ENCODE measurements at regions not wholly inside any gene's neighbourhood (a gene's known extent, or its start where the extent isn't known, plus 50 kb on each side); places are given as distances from the start of the nearest gene placed in this dataset.

DNA sequence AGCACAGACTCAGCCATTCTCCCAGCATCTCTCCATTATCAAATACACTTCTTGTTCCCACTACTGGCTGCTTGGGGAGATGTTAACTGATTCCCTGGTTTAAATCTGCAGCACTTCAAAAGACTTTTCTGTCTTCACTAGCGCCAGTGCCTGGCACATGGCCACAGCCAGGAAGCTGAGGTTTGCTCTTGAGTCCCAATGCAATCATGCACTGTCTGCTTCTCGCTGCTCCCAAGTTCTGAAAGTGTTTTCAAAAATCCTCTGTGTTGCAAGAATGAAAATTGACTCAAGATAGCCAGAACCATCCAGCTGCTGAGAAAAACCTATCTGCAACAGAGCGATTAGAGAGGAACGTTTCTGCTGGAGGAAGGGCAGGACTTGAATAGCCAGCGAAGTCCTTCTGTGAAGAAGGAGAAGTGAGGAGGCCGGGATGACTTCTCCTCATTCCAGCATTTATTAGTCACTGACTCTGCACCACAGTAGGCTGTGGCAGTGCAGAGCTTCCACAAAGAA is 358.4 kb upstream of the NR2F2 start:
- DNase-seq (ENCODE audit: low spot score) = no peak

DNA sequence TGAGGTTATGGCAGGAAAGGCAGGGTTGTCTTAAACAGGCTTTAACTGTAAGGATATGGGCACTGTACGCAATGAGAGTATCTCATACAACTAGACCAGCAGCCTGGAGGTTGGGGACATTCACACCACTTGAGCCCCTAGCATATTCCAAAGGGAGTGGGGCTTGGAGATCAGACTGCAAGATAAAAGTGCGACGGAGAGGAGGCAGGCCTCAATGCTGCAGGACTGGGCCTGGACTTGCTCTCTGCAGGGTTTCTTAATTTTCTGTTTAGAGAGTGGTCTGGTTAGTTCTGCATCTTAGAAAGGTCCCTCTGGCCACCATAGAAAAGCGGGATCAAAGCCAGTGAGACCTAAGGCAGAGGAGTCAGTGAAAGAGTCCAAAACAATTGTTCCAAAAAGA is 357.7 kb upstream of the NR2F2 start:
- no peak for DNase-seq (ENCODE audit: low spot score)

DNA sequence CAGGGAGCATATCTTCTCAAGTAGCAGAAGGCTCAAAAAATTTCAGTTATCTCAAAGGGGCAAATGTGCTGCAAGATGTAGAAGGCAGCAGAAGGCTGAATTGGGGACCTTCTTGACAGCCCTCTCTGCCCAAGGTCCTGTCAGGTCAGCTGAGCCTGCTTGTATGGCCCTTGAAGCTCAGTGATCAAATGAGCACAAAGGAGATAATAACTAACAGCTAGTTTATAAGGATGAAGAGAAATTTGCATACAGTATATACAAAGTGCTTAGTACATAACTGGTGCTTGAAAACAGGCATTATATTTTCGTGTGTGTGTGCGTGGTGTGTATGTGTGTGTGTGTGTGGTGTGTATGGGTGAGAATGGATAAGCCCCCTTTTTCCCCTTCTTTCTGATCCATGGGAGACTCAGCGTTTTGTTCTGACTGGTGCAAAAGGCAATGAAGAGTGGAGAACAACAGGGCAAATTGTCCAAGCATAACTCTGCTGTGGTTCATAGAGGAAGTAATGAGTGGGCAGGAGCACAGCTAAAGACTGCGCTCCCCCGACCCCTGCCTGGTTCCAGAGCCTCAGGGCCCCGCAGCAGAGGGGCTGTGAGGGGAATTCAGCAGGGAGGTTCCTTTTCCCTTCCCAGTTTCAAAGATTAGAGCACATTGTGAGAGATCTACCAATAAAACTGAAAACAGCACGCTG is 356.8 kb upstream of the NR2F2 start:
- DNase-seq (ENCODE audit: low spot score) = no peak

DNA sequence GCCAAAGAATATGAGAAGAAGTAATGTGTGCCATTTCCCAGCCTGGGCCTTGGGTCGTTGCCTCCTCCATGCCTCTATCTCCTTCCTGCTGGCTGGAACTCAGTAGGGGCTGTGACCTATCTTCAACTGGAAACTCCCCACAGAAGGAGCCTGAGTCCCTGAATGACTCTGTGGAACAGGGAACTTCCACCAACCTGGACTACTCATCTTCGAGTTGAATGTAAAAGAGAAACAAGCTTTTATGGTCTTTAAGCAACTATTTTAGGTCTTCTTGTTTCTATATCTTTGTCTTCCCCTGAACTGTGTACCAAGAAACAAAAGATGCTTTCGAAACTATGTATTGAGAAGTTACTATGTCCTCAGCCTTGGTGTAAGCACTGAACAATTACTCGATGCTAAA is 355.3 kb upstream of the NR2F2 start:
- DNase-seq (ENCODE audit: low spot score) = no peak

- DNase-seq (ENCODE audit: low spot score) = no peak
Measured at GRCh38 chr15:95979286-95979685, 351.2 kb upstream of the NR2F2 start.

DNA sequence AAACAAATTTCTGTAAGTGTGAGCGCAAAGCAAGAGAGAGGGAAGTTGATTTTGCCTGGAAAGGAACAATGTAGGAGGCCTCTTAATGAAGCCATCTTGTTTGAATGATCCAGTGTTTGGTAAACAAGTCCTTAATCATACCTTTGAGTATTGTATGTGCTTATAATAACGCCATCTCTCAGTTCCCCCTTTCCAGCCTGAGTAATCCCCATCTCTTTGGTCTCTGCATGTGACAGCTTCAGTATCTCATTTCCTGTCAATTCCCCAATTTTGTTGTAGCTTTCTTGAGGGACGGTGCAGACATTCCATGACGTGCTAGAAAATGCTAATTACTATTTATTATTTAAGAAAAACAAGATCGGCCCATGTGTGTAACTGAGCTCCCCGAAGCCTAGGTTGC is 349.3 kb upstream of the NR2F2 start:
- DNase-seq (ENCODE audit: low spot score) = no peak

DNA sequence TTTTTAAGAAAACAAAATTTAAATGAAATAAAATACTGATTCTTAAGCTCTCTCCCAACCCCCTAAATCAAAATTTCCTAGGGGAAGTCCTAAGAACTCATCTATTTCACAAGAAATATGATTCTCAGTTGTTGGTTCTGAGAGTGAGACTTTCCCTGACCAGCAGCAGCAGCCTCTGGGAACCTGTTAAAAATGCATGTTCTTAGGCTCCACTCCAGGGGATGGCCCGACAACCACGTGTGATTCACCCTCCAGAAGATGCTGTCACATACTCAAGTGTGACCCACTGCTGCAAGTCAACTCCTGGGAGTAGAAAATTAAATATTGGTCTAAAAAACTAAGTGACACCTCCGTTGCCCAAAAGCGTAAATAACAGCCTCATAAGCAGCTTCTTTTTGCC is 343.2 kb upstream of the NR2F2 start:
- no peak for DNase-seq (ENCODE audit: low spot score)

- DNase-seq (ENCODE audit: low spot score) = no peak
Measured at GRCh38 chr15:95987886-95988573, 342.5 kb upstream of the NR2F2 start.

DNA sequence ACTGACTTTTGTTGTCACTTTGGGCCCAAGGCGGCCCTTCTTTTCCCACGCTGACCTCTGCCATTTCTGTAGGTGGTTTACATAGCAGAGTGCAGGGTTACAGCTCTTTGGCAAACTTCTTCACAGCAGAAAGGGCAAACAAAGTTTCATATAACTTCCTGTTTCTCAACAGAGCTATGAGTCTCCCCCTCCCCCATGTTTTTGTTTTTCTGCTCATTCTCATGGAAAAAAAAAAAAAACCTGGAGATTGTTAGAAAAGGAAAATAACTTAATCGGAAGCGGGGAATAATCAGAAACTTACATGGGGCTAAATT is 342.0 kb upstream of the NR2F2 start:
- peak; percentile 23 for DNase-seq (ENCODE audit: low spot score)

DNA sequence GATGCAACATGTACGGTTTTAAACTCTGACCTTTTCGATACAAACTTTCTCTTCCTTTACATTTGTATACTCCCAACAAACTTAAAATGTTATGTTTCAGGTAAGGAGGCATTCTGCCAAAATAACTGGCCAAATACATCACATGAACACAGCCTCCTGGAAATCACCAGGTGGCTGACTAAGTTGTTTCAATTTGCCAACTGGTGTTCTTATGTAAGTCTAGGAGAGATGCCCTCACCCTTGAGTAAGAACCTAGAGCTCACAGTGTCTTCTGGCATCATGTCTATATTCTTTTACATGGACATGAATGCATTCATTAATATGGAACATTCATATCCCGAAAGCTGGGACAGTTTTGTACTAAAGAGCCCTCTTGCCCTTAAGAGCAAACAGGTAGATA is 341.1 kb upstream of the NR2F2 start:
- no peak for DNase-seq (ENCODE audit: low spot score)

GRCh38 chr15:95990833-95991232 is 339.7 kb upstream of the NR2F2 start:
- no peak for DNase-seq (ENCODE audit: low spot score)

DNA sequence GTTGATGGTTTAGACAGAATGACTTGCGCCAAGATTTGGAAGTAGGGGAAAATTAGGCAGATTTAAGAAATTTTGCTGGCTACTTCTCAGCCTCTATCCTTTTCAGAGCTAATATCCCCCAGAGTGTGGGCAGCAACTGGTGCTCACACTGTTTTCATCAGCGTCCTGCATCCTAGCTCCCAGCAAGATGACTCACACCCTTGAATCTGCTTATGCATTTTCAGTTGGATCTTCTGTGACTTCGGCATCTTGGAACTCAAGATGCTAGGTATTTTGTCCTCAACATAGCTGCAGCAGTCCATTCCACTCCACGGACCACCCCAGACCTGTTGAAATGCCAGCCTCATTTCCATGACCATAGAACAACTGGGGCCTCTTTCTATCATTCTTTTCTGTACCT is 336.1 kb upstream of the NR2F2 start:
- no peak for DNase-seq (ENCODE audit: low spot score)

DNA sequence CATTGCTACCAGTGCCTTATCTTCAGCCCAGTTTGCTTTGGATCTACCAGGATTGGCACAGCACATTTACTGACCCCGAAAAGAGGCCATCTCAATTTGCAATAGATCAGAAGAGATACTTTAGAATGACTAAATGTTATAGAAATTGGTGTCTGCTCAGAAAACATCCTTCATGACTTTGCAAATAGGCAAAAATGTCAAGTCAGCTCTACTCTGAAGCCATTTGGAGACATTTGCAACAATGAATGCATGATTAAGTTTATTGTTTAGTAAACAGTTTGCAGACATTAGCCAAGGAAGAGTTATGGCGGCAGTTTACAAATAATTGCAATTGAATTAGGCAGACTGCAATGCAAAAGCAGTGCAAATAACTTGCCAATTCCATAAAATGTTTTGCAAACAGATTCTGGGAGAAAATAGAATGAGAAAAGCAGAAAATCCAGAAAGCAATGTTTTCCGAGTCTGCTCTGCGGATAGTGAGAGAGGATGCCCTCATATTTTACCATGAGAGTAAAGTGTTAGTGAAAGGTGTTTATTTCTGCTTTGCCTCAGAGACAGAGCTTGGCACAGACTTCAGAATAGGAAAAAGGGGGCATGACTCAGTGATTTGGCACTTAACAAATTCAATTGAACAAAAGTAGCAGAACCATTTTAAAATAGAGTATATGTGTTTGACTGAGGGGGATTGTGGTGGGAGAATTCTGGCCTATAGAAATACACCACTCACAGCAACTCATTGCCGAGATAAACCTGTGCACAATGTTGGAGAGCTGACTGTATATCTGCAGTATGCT is 334.9 kb upstream of the NR2F2 start:
- no peak for DNase-seq (ENCODE audit: low spot score)

DNA sequence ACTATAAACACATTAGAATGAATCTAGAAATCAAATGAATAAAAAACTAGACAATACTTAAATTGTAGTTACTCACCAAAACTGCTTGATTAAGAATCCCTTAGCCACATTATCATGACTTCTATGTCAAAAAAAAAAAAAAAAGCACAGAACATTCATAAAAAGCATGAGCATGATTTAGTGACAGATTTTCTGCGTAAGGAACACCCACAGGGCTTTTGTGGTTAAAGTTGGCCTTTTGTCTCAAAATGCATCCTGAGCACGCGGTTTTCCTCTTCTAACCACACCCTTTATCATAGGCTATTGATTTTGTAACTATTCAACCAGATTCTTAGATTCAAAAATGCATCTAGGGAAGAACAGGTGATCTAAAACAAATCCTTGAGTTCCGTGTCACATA is 334.0 kb upstream of the NR2F2 start:
- DNase-seq (ENCODE audit: low spot score) = no peak

- DNase-seq (ENCODE audit: low spot score) = no peak
Measured at GRCh38 chr15:95998935-95999334, 331.6 kb upstream of the NR2F2 start.

GRCh38 chr15:96002890-96003859 is 327.3 kb upstream of the NR2F2 start:
- no peak for DNase-seq (ENCODE audit: low spot score)

DNA sequence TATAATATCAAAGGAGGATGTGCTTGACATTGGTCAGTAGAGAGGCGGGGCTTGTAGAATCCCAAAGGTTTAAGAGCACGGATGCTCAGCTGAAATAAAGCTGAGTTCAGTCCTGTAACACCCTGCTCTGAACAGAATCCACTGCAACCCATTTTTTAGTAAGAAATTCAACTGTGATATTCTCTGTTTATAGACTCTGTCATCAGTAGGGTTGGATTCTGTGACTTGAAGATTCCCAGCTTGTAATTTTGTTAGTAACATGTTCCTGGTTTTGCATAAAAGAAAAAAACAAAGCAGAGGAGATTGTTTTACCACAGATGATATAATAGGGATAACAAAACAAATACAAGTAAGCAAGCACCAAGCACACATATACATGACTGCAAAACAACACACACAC is 324.6 kb upstream of the NR2F2 start:
- no peak for DNase-seq (ENCODE audit: low spot score)

DNA sequence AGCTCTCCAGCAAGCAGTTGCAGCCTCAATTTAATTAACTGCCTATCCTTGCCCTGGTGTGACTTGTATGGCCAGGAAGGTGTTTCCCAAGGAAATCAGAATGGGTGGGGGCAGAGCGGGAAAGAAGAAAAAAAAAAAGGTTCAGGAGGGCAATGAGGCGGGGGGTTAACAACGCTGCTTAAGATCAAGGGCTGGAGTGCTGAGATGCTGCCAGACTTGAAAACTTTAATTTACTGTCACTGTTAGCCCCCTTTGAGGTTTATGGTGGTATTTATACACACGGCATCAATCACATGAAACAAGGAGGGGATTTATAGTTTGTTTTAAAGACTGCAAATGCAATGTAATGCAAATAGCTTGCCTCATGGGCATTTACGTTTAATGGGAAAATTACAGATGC is 319.4 kb upstream of the NR2F2 start:
- DNase-seq (ENCODE audit: low spot score) = no peak

DNA sequence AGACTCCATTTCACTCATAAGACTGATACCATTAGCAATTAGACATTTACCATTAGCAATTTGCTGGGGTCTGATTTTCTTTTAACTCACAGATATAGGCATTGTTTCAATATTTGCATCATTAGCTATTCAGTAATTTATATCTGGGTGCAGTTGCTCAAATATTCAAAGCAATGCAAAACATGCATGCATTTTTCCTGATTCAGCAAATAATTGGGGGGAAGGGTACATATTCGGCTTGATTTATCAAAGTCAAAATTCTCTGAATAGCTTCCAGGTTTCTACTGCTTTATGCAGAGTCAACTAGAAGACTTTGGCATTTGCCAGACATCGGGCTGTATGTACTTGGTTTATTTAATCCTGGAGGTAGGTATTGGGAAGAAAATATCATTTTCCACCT is 315.6 kb upstream of the NR2F2 start:
- no peak for DNase-seq (ENCODE audit: low spot score)

DNA sequence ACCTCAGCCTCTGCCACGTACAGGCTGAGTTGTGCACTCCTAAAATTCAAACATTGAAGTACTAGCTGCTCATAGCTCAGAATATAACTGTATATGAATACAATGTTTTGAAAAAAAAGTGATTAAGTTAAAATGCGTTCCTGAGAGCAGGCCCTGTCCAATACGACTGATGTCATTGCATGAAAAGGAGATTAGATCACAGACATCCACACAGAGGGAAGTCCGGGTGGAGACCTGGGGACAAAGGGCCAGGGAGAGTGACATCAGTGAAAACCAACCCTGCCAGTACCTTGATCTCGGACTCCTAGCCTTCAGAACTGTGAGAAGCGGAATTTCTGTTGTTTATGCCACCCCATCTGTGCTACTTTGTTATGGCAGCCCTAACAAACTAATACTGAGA is 311.4 kb upstream of the NR2F2 start:
- DNase-seq (ENCODE audit: low spot score) = no peak

DNA sequence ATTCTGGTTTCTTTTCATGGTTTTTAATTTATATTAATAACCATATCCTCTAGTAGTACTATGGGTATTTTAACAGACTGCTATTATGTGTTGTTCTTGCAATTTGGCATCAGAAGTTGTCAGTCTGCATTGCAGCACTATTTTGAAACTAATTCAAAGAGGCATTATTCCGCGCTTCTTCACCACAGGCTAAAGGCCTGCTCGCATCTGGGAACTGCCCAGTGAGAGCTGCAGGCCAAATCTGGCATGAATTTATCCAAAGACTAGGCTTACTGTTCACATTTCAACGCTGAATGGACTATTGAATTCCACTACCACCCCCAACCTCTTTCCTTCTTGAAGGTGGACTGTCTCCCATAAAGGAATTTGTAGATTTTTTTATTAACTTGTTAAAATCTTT is 310.4 kb upstream of the NR2F2 start:
- no peak for DNase-seq (ENCODE audit: low spot score)

- no peak for DNase-seq (ENCODE audit: low spot score)
Measured at GRCh38 chr15:96020797-96021196, 309.7 kb upstream of the NR2F2 start.
